Sigmoid colon (tissue), 4 donors: ENCODE measurements at regions not wholly inside any gene's neighbourhood (a gene's known extent, or its start where the extent isn't known, plus 50 kb on each side); places are given as distances from the start of the nearest gene placed in this dataset.

Experiments
- EP300 ChIP-seq, 4 donors: sonication (generic); formaldehyde crosslinking; IDR thresholded peaks; one replicate each; pipeline ENCODE4 v1.6.1; 2017; ENCODE audit warnings: antibody characterized with exemption in 4 of 4
- POLR2A ChIP-seq, 2 donors: fragments of 450-650 bp; IDR thresholded peaks; one replicate each; pipeline ENCODE4 v1.6.1; 2016; ENCODE audit warnings: antibody characterized with exemption in 2 of 2, mild to moderate bottlenecking in 2 of 2, moderate library complexity in 2 of 2
- POLR2AphosphoS5 ChIP-seq, 4 donors: sonication (generic); formaldehyde crosslinking; IDR thresholded peaks; one replicate each; pipeline ENCODE4 v1.6.1; 2017; ENCODE audit warnings: antibody characterized with exemption in 4 of 4
- TF ChIP-seq, protein P1 (sequence below), 4 experiments: fragments of 450-650 bp in 3 of 4; fragments of 200-600 bp in 1 of 4; IDR thresholded peaks; one replicate each; pipeline ENCODE4 v1.5.1; 2016 to 2019; ENCODE audit warnings: antibody characterized with exemption in 4 of 4, mild to moderate bottlenecking in 3 of 4, moderate library complexity in 2 of 4

DNA sequence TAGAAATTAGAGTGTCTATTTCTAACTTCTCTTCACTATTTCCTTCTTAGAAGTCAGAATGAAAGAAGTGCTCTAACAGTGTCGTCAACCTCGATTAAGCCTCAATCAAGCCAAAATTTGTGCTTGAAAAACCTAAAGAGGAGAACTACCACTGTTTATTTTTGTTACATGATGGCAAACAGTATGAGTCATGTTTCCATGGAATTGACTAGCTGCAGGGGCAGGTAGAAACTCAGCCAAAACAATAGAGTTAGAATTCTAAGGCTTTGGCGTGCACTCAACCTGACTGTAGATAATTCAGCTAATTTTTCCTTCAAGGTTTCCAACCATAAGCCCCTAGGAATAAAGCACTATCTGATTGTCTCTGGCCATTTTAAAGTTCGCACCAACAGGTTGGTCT, 415.9 kb downstream of the ETS1 start:
- TF ChIP-seq, protein P1, sequence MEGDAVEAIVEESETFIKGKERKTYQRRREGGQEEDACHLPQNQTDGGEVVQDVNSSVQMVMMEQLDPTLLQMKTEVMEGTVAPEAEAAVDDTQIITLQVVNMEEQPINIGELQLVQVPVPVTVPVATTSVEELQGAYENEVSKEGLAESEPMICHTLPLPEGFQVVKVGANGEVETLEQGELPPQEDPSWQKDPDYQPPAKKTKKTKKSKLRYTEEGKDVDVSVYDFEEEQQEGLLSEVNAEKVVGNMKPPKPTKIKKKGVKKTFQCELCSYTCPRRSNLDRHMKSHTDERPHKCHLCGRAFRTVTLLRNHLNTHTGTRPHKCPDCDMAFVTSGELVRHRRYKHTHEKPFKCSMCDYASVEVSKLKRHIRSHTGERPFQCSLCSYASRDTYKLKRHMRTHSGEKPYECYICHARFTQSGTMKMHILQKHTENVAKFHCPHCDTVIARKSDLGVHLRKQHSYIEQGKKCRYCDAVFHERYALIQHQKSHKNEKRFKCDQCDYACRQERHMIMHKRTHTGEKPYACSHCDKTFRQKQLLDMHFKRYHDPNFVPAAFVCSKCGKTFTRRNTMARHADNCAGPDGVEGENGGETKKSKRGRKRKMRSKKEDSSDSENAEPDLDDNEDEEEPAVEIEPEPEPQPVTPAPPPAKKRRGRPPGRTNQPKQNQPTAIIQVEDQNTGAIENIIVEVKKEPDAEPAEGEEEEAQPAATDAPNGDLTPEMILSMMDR (IDR thresholded peaks at IDR 0.05): no peak
- no peak for TF ChIP-seq POLR2A (IDR thresholded peaks at IDR 0.05)
- TF ChIP-seq POLR2AphosphoS5 (IDR thresholded peaks at IDR 0.05): no peak
- TF ChIP-seq EP300 (IDR thresholded peaks at IDR 0.05): no peak
